Ishikawa (cell line): ENCODE measurements at regions not wholly inside any gene's neighbourhood (a gene's known extent, or its start where the extent isn't known, plus 50 kb on each side); places are given as distances from the start of the nearest gene placed in this dataset.

Source experiments
- CEBPB ChIP-seq: IDR thresholded peaks from 2 replicates; pipeline ENCODE4 v1.6.1; 2012
- CREB1 ChIP-seq: IDR thresholded peaks from 2 replicates; pipeline ENCODE4 v1.6.1; 2012; ENCODE audit warnings: low read depth
- EGR1 ChIP-seq: IDR thresholded peaks from 2 replicates; pipeline ENCODE4 v1.6.1; 2012
- EP300 ChIP-seq: IDR thresholded peaks from 2 replicates; pipeline ENCODE4 v1.6.1; 2012; ENCODE audit warnings: borderline replicate concordance
- FOXM1 ChIP-seq: IDR thresholded peaks from 2 replicates; pipeline ENCODE4 v1.6.1; 2012; ENCODE audit warnings: low read depth, borderline replicate concordance
- MAX ChIP-seq: IDR thresholded peaks from 2 replicates; pipeline ENCODE4 v1.6.1; 2012
- NFIC ChIP-seq: IDR thresholded peaks from 2 replicates; pipeline ENCODE4 v1.6.1; 2012
- RAD21 ChIP-seq: IDR thresholded peaks from 2 replicates; pipeline ENCODE4 v1.6.1; 2012; ENCODE audit warnings: low read depth
- REST ChIP-seq: IDR thresholded peaks from 2 replicates; pipeline ENCODE4 v1.6.1; 2012; ENCODE audit warnings: low read depth, mild to moderate bottlenecking
- TAF1 ChIP-seq: IDR thresholded peaks from 2 replicates; pipeline ENCODE4 v1.6.1; 2012; ENCODE audit warnings: low read depth, mild to moderate bottlenecking
- TCF12 ChIP-seq: IDR thresholded peaks from 2 replicates; pipeline ENCODE4 v1.6.1; 2012; ENCODE audit warnings: low read depth
- TEAD4 ChIP-seq: IDR thresholded peaks from 2 replicates; pipeline ENCODE4 v1.6.1; 2012
- USF1 ChIP-seq: IDR thresholded peaks from 2 replicates; pipeline ENCODE4 v1.6.1; 2012
- YY1 ChIP-seq: IDR thresholded peaks from 2 replicates; pipeline ENCODE4 v1.6.1; 2012; ENCODE audit warnings: low read depth
- ZBTB7A ChIP-seq: IDR thresholded peaks from 2 replicates; pipeline ENCODE4 v1.6.1; 2012; ENCODE audit warnings: low read depth

GRCh38 chr11:23112390-23112789 lies 252.1 kb upstream of the CCDC179 start:
- no peak for TF ChIP-seq RAD21
- no peak for TF ChIP-seq EGR1
- no peak for TF ChIP-seq TAF1
- TF ChIP-seq FOXM1 = no peak
- no peak for TF ChIP-seq USF1
- TF ChIP-seq TCF12 = no peak
- no peak for TF ChIP-seq YY1
- no peak for TF ChIP-seq NFIC
- TF ChIP-seq CREB1 = no peak
- no peak for TF ChIP-seq CEBPB
- TF ChIP-seq TEAD4 = no peak
- TF ChIP-seq ZBTB7A = no peak
- no peak for TF ChIP-seq MAX
- TF ChIP-seq EP300 = no peak
- no peak for TF ChIP-seq REST

- TF ChIP-seq NFIC (peak; percentile 92), MAX (no peak), USF1 (no peak), REST (no peak), TCF12 (peak; percentile 53; the same call in 1 of the 2 replicates), ZBTB7A (no peak), FOXM1 (no peak), RAD21 (peak; percentile 76), CREB1 (no peak), TEAD4 (peak; percentile 32; the same call in 1 of the 2 replicates), EGR1 (no peak)
Observed at GRCh38 chr11:23112987-23113886, 253.0 kb upstream of the CCDC179 start.

- TF ChIP-seq RAD21 (no peak), NFIC (no peak), ZBTB7A (no peak), EP300 (no peak), CREB1 (no peak), FOXM1 (no peak), REST (no peak), EGR1 (no peak)
Observed at GRCh38 chr11:23113887-23114216, 253.6 kb upstream of the CCDC179 start.

GRCh38 chr11:23123753-23124152 lies 263.5 kb upstream of the CCDC179 start:
- TF ChIP-seq ZBTB7A (no peak), USF1 (no peak), TEAD4 (no peak), NFIC (no peak), REST (no peak), CREB1 (no peak)
